ENCODE measurements at regions not wholly inside any gene's neighbourhood (a gene's known extent, or its start where the extent isn't known, plus 50 kb on each side); places are given as distances from the start of the nearest gene placed in this dataset.

GRCh38 chr6:67640484-67640883 is 994.6 kb upstream of the ADGRB3 start:
- TF ChIP-seq PAX5 (IDR thresholded peaks at IDR 0.05; ENCODE audit: insufficient read depth, low read length, severe bottlenecking) (no peak), SPI1 (IDR thresholded peaks at IDR 0.05; ENCODE audit: low read depth, low read length) (no peak), POLR2A (IDR thresholded peaks at IDR 0.05; ENCODE audit: low read depth, low read length) (no peak)
- DNase-seq (ENCODE audit: insufficient read length, low spot score) (no peak), FAIRE-seq (no peak)

- DNase-seq (ENCODE audit: insufficient read length, low spot score) (no peak), FAIRE-seq (no peak)
- no peak for TF ChIP-seq TAF1 (IDR thresholded peaks at IDR 0.05; ENCODE audit: low read depth, low read length)
- no peak for TF ChIP-seq POLR2AphosphoS5 (IDR thresholded peaks at IDR 0.05; ENCODE audit: low read depth, low read length)
Observed at GRCh38 chr6:67639161-67639560, 995.9 kb upstream of the ADGRB3 start.

GRCh38 chr6:67634199-67634598 is 1000.9 kb upstream of the ADGRB3 start:
- DNase-seq (ENCODE audit: insufficient read length, low spot score): no peak
- no peak for TF ChIP-seq SPI1 (IDR thresholded peaks at IDR 0.05; ENCODE audit: low read depth, low read length)
- no peak for TF ChIP-seq TAF1 (IDR thresholded peaks at IDR 0.05; ENCODE audit: low read depth, low read length)
- no peak for TF ChIP-seq PAX5 (IDR thresholded peaks at IDR 0.05; ENCODE audit: insufficient read depth, low read length, severe bottlenecking)
- TF ChIP-seq POLR2A (IDR thresholded peaks at IDR 0.05; ENCODE audit: low read depth, low read length): no peak
- no peak for TF ChIP-seq POLR2AphosphoS5 (IDR thresholded peaks at IDR 0.05; ENCODE audit: low read depth, low read length)
- no peak for TF ChIP-seq POU2F2 (IDR thresholded peaks at IDR 0.05; ENCODE audit: low read depth, low read length)
- FAIRE-seq: no peak

- FAIRE-seq: no peak
- TF ChIP-seq POLR2A (IDR thresholded peaks at IDR 0.05; ENCODE audit: low read depth, low read length) (no peak), POLR2AphosphoS5 (IDR thresholded peaks at IDR 0.05; ENCODE audit: low read depth, low read length) (no peak), POU2F2 (IDR thresholded peaks at IDR 0.05; ENCODE audit: low read depth, low read length) (no peak), SPI1 (IDR thresholded peaks at IDR 0.05; ENCODE audit: low read depth, low read length) (no peak), TAF1 (IDR thresholded peaks at IDR 0.05; ENCODE audit: low read depth, low read length) (no peak), PAX5 (IDR thresholded peaks at IDR 0.05; ENCODE audit: insufficient read depth, low read length, severe bottlenecking) (no peak)
- no peak for DNase-seq (ENCODE audit: insufficient read length, low spot score)
Observed at GRCh38 chr6:67633058-67633457, 1002.0 kb upstream of the ADGRB3 start.

GRCh38 chr6:67630146-67630545 is 1004.9 kb upstream of the ADGRB3 start:
- DNase-seq (ENCODE audit: insufficient read length, low spot score) (no peak), FAIRE-seq (no peak)
- TF ChIP-seq POU2F2 (IDR thresholded peaks at IDR 0.05; ENCODE audit: low read depth, low read length) (no peak), TAF1 (IDR thresholded peaks at IDR 0.05; ENCODE audit: low read depth, low read length) (no peak), POLR2AphosphoS5 (IDR thresholded peaks at IDR 0.05; ENCODE audit: low read depth, low read length) (no peak), PAX5 (IDR thresholded peaks at IDR 0.05; ENCODE audit: insufficient read depth, low read length, severe bottlenecking) (no peak), POLR2A (IDR thresholded peaks at IDR 0.05; ENCODE audit: low read depth, low read length) (no peak), SPI1 (IDR thresholded peaks at IDR 0.05; ENCODE audit: low read depth, low read length) (no peak)

- FAIRE-seq (no peak), DNase-seq (ENCODE audit: insufficient read length, low spot score) (no peak)
- TF ChIP-seq POLR2A (IDR thresholded peaks at IDR 0.05; ENCODE audit: low read depth, low read length) (no peak), POU2F2 (IDR thresholded peaks at IDR 0.05; ENCODE audit: low read depth, low read length) (no peak), POLR2AphosphoS5 (IDR thresholded peaks at IDR 0.05; ENCODE audit: low read depth, low read length) (no peak), PAX5 (IDR thresholded peaks at IDR 0.05; ENCODE audit: insufficient read depth, low read length, severe bottlenecking) (no peak), SPI1 (IDR thresholded peaks at IDR 0.05; ENCODE audit: low read depth, low read length) (no peak), TAF1 (IDR thresholded peaks at IDR 0.05; ENCODE audit: low read depth, low read length) (no peak)
Observed at GRCh38 chr6:67629258-67629657, 1005.8 kb upstream of the ADGRB3 start.

- TF ChIP-seq POLR2A (IDR thresholded peaks at IDR 0.05; ENCODE audit: low read depth, low read length) (no peak), SPI1 (IDR thresholded peaks at IDR 0.05; ENCODE audit: low read depth, low read length) (no peak), POLR2AphosphoS5 (IDR thresholded peaks at IDR 0.05; ENCODE audit: low read depth, low read length) (no peak), PAX5 (IDR thresholded peaks at IDR 0.05; ENCODE audit: insufficient read depth, low read length, severe bottlenecking) (no peak), TAF1 (IDR thresholded peaks at IDR 0.05; ENCODE audit: low read depth, low read length) (no peak), POU2F2 (IDR thresholded peaks at IDR 0.05; ENCODE audit: low read depth, low read length) (no peak)
- FAIRE-seq (no peak), DNase-seq (ENCODE audit: insufficient read length, low spot score) (no peak)
Observed at GRCh38 chr6:67615796-67616195, 1019.3 kb upstream of the ADGRB3 start.

- no peak for FAIRE-seq
- TF ChIP-seq POU2F2 (IDR thresholded peaks at IDR 0.05; ENCODE audit: low read depth, low read length) (no peak), POLR2A (IDR thresholded peaks at IDR 0.05; ENCODE audit: low read depth, low read length) (no peak), SPI1 (IDR thresholded peaks at IDR 0.05; ENCODE audit: low read depth, low read length) (no peak), PAX5 (IDR thresholded peaks at IDR 0.05; ENCODE audit: insufficient read depth, low read length, severe bottlenecking) (no peak), POLR2AphosphoS5 (IDR thresholded peaks at IDR 0.05; ENCODE audit: low read depth, low read length) (no peak), TAF1 (IDR thresholded peaks at IDR 0.05; ENCODE audit: low read depth, low read length) (no peak)
- no peak for DNase-seq (ENCODE audit: insufficient read length, low spot score)
Observed at GRCh38 chr6:67608099-67608749, 1026.9 kb upstream of the ADGRB3 start.

- TF ChIP-seq PAX5 (IDR thresholded peaks at IDR 0.05; ENCODE audit: insufficient read depth, low read length, severe bottlenecking) (no peak), TAF1 (IDR thresholded peaks at IDR 0.05; ENCODE audit: low read depth, low read length) (no peak), POLR2AphosphoS5 (IDR thresholded peaks at IDR 0.05; ENCODE audit: low read depth, low read length) (no peak), POU2F2 (IDR thresholded peaks at IDR 0.05; ENCODE audit: low read depth, low read length) (no peak), SPI1 (IDR thresholded peaks at IDR 0.05; ENCODE audit: low read depth, low read length) (no peak)
- DNase-seq (ENCODE audit: insufficient read length, low spot score) (no peak), FAIRE-seq (no peak)
Observed at GRCh38 chr6:67606906-67607828, 1027.9 kb upstream of the ADGRB3 start.

Measured in GM12891 (cell line).